Body of pancreas (tissue), 4 donors: ENCODE measurements at regions not wholly inside any gene's neighbourhood (a gene's known extent, or its start where the extent isn't known, plus 50 kb on each side); places are given as distances from the start of the nearest gene placed in this dataset.

Source experiments
- ATAC-seq: fragments of 150-250 bp; one replicate; pipeline ENCODE4 v1.9.1; 2016
- DNase-seq, 4 donors: peaks; one replicate each; pipeline ENCODE4 v3.0.0-alpha.2; 2019
- H3K27ac ChIP-seq, 4 donors: fragments of 200-600 bp; sonication (generic); 1 replicate in 3 of 4; 2 replicates in 1 of 4; pipeline versions ENCODE4 v1.5.1 to v1.6.1; 2016 to 2019; ENCODE audit warnings: mild to moderate bottlenecking in 1 of 4, mixed read lengths in 1 of 4, moderate library complexity in 1 of 4
- H3K27me3 ChIP-seq, 2 donors: fragments of 200-600 bp; sonication (generic); one replicate each; pipeline ENCODE4 v1.6.0; 2016; ENCODE audit warnings: mild to moderate bottlenecking in 1 of 2
- H3K36me3 ChIP-seq, 2 donors: fragments of 200-600 bp; sonication (generic); replicated peaks in 1 of 2; 2 replicates each; pipeline ENCODE4 v1.5.1; 2016; ENCODE audit warnings: low read depth in 2 of 2; ENCODE audit not compliant: insufficient read depth in 1 of 2
- H3K4me1 ChIP-seq: fragments of 200-600 bp; sonication (generic); one replicate; pipeline ENCODE4 v1.6.0; 2016
- H3K4me3 ChIP-seq, 2 donors: fragments of 200-600 bp; sonication (generic); 1 replicate in 1 of 2; 2 replicates in 1 of 2; pipeline ENCODE4 v1.5.1; 2016 to 2019
- H3K9me3 ChIP-seq, 3 donors: fragments of 200-600 bp; sonication (generic); 1 replicate in 2 of 3; 2 replicates in 1 of 3; pipeline ENCODE4 v1.5.1; 2016
- POLR2A ChIP-seq, 3 donors: fragments of 450-650 bp; IDR thresholded peaks; one replicate each; pipeline ENCODE4 v1.6.1; 2016; ENCODE audit warnings: antibody characterized with exemption in 3 of 3, mild to moderate bottlenecking in 2 of 3
- WGBS, 2 donors: methylation state at CpG; one replicate each; pipeline ENCODE4 v1.1.5; 2017; 5-methylcytosine and 5-hydroxymethylcytosine counted together
- intact Hi-C: fragments of 100-400 bp; cut with DNase I; formaldehyde crosslinking; loops from one replicate; pipeline ENCODE4 v1.15.1; 2023
- TF ChIP-seq, protein P1 (sequence below), 7 experiments: fragments of 450-650 bp in 4 of 7; fragments of 200-600 bp in 3 of 7; sonication (generic) in 3 of 7; IDR thresholded peaks; one replicate each; pipeline ENCODE4 v1.5.1; 2016 to 2019; ENCODE audit warnings: antibody characterized with exemption in 7 of 7

DNA sequence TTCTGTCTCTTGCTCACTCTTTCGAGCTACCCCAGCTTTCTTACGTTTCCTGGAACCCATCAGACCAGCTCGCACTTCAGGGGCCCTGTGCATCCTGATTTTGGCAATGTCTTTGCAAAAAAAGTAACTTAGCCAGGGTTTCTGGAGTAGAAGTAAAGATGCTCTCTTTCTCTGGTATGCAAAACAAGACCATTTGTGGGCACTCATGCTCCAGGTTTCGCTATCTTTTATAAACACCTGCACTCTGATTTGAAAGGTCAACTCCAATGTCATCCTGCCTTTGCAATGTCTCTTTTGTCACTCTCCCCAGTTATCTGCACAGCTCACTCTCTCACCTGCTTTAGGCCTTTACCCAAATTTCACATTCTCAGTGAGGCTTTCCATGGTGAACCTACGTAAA is 869.1 kb downstream of the QKI start:
- TF ChIP-seq POLR2A (IDR thresholded peaks at IDR 0.05), result no peak
- TF ChIP-seq, protein P1, sequence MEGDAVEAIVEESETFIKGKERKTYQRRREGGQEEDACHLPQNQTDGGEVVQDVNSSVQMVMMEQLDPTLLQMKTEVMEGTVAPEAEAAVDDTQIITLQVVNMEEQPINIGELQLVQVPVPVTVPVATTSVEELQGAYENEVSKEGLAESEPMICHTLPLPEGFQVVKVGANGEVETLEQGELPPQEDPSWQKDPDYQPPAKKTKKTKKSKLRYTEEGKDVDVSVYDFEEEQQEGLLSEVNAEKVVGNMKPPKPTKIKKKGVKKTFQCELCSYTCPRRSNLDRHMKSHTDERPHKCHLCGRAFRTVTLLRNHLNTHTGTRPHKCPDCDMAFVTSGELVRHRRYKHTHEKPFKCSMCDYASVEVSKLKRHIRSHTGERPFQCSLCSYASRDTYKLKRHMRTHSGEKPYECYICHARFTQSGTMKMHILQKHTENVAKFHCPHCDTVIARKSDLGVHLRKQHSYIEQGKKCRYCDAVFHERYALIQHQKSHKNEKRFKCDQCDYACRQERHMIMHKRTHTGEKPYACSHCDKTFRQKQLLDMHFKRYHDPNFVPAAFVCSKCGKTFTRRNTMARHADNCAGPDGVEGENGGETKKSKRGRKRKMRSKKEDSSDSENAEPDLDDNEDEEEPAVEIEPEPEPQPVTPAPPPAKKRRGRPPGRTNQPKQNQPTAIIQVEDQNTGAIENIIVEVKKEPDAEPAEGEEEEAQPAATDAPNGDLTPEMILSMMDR (IDR thresholded peaks at IDR 0.05), result no peak
- ATAC-seq (no peak), DNase-seq (no peak)
- H3K4me3 ChIP-seq, result no peak overlapping the region
- WGBS, 2 donors, result 62 to 63% methylated on average over 5 of the region's 5 CpGs
- intact Hi-C loops, result no loop called here
- H3K27me3 ChIP-seq, result no peaks in the 10 kb centered on the region
- H3K27ac ChIP-seq, result no peak overlapping the region
- H3K36me3 ChIP-seq, result no peaks in the 10 kb centered on the region
- no peaks in the 10 kb centered on the region for H3K4me1 ChIP-seq
- H3K9me3 ChIP-seq, result peaks cover 0 to 6% (median 0%) of the 10 kb centered on the region in 3 donors

GRCh38 chr6:164276211-164276610 is 861.7 kb downstream of the QKI start:
- Histone ChIP-seq H3K4me1 (no peaks in the 10 kb centered on the region), H3K4me3 (no peak overlapping the region), H3K36me3 (no peaks in the 10 kb centered on the region), H3K27ac (no peak overlapping the region), H3K27me3 (no peaks in the 10 kb centered on the region), H3K9me3 (peaks cover 0 to 6% (median 0%) of the 10 kb centered on the region in 3 donors)
- no peak for ATAC-seq
- intact Hi-C loops, result no loop called here
- no peak for DNase-seq
- WGBS, 2 donors, result 20 to 29% methylated on average over 1 of the region's 1 CpG
- TF ChIP-seq, protein P1 (IDR thresholded peaks at IDR 0.05), result no peak
- no peak for TF ChIP-seq POLR2A (IDR thresholded peaks at IDR 0.05)

- 33 to 52% methylated on average over 1 of the region's 1 CpG for WGBS, 2 donors
- ATAC-seq, result no peak
Observed at GRCh38 chr6:164275773-164276172, 861.3 kb downstream of the QKI start.

GRCh38 chr6:164274493-164274892 is 860.0 kb downstream of the QKI start:
- intact Hi-C loops, result no loop called here
- no peaks in the 10 kb centered on the region for H3K36me3 ChIP-seq
- no peak overlapping the region for H3K4me3 ChIP-seq
- H3K27ac ChIP-seq, result no peak overlapping the region
- no peaks in the 10 kb centered on the region for H3K4me1 ChIP-seq
- no peaks in the 10 kb centered on the region for H3K27me3 ChIP-seq
- no peak for DNase-seq
- 49 to 67% methylated on average over 2 of the region's 2 CpGs for WGBS, 2 donors
- H3K9me3 ChIP-seq, result peaks cover 0 to 3% (median 0%) of the 10 kb centered on the region in 3 donors
- no peak for TF ChIP-seq POLR2A (IDR thresholded peaks at IDR 0.05)
- TF ChIP-seq, protein P1 (IDR thresholded peaks at IDR 0.05), result no peak
- no peak for ATAC-seq

More at GRCh38 chr6:164275773-164276172, 861.3 kb downstream of the QKI start:
- H3K9me3 ChIP-seq, result peaks cover 0 to 6% (median 0%) of the 10 kb centered on the region in 3 donors
- no peak overlapping the region for H3K4me3 ChIP-seq
- no peaks in the 10 kb centered on the region for H3K27me3 ChIP-seq
- no peak for TF ChIP-seq POLR2A (IDR thresholded peaks at IDR 0.05)
- TF ChIP-seq, protein P1 (IDR thresholded peaks at IDR 0.05), result no peak
- intact Hi-C loops, result no loop called here
- no peak for DNase-seq
- H3K27ac ChIP-seq, result no peak overlapping the region
- no peaks in the 10 kb centered on the region for H3K36me3 ChIP-seq
- H3K4me1 ChIP-seq, result no peaks in the 10 kb centered on the region

GRCh38 chr6:164273491-164273890 is 859.0 kb downstream of the QKI start:
- H3K9me3 ChIP-seq, result no peaks in the 10 kb centered on the region
- no peak for ATAC-seq
- H3K36me3 ChIP-seq, result no peaks in the 10 kb centered on the region

More at GRCh38 chr6:164273491-164273890, 859.0 kb downstream of the QKI start:
- DNase-seq, result no peak
- H3K27me3 ChIP-seq, result no peaks in the 10 kb centered on the region
- 47 to 73% methylated on average over 3 of the region's 3 CpGs for WGBS, 2 donors
- intact Hi-C loops, result no loop called here
- no peak overlapping the region for H3K27ac ChIP-seq
- no peaks in the 10 kb centered on the region for H3K4me1 ChIP-seq
- no peak overlapping the region for H3K4me3 ChIP-seq
- TF ChIP-seq, protein P1 (IDR thresholded peaks at IDR 0.05), result no peak
- no peak for TF ChIP-seq POLR2A (IDR thresholded peaks at IDR 0.05)
